GM12878 (cell line): ENCODE measurements at regions not wholly inside any gene's neighbourhood (a gene's known extent, or its start where the extent isn't known, plus 50 kb on each side); places are given as distances from the start of the nearest gene placed in this dataset.

Experiments used
- ATAC-seq: fragments of 200-7000 bp; cut with Tn5 transposase; 3 replicates; pipeline ENCODE4 v1.9.1; 2020; ENCODE audit warnings: mild to moderate bottlenecking, moderate library complexity
- BruUV-seq: library from RNA; stranded (reverse); fragments of 400-500 nt; replicated peaks from 2 replicates; lab custom pipeline; 2021; lab: Mats Ljungman, UMichigan
- CTCF ChIA-PET: fragments of 300-600 bp; sonication (Branson Sonifier 250); formaldehyde crosslinking; extraction: SDS; loops from one replicate; lab custom pipeline; 2021; ENCODE audit warnings: inconsistent platforms; lab: Yijun Ruan, JAX
- POLR2A ChIA-PET: fragments of 350-600 bp; formaldehyde crosslinking; extraction: SDS; loops from one replicate; lab custom pipeline; 2021; ENCODE audit warnings: inconsistent platforms; lab: Charles Lee
- RAD21 ChIA-PET: fragments of 300-600 bp; sonication (Branson Sonifier 250); formaldehyde crosslinking; loops from one replicate; lab custom pipeline; 2023; ENCODE audit warnings: antibody characterized with exemption; ENCODE audit not compliant: unreplicated experiment; lab: Charles Lee
- SMC1A ChIA-PET: fragments of 300-600 bp; sonication (Branson Sonifier 250); formaldehyde crosslinking; loops from one replicate; lab custom pipeline; 2023; ENCODE audit not compliant: unreplicated experiment, uncharacterized antibody; lab: Charles Lee
- DNase-seq: peaks from one replicate; pipeline ENCODE4 v3.0.0-alpha.2; 2011; ENCODE audit warnings: low read depth, low spot score
- FAIRE-seq: peaks from 3 replicates; lab custom pipeline; 2011; peaks lifted over from hg19 to GRCh38; lab: Jason Lieb, UNC
- H2AFZ ChIP-seq: 2 replicates; pipeline ENCODE4 v1.6.0; 2011; ENCODE audit warnings: low read depth, low read length, control low read depth; ENCODE audit not compliant: control insufficient read depth
- H3K27ac ChIP-seq: 2 replicates; pipeline ENCODE4 v1.5.1; 2011; ENCODE audit warnings: control low read depth; ENCODE audit not compliant: control insufficient read depth, insufficient read depth
- H3K27me3 ChIP-seq, 2 experiments: replicated peaks in 1 of 2; 2 replicates each; pipeline versions ENCODE4 v1.6.0 to v1.6.1; 2011; ENCODE audit warnings: low read length in 1 of 2; ENCODE audit not compliant: control insufficient read depth in 2 of 2, insufficient read depth in 2 of 2
- H3K36me3 ChIP-seq, 2 experiments: 2 replicates each; pipeline ENCODE4 v1.5.1; 2011; ENCODE audit warnings: low read length in 1 of 2; ENCODE audit not compliant: control insufficient read depth in 2 of 2, insufficient read depth in 2 of 2
- H3K4me1 ChIP-seq: 2 replicates; pipeline ENCODE4 v1.6.1; 2011; ENCODE audit warnings: mild to moderate bottlenecking, low read length, moderate library complexity, mixed read lengths; ENCODE audit not compliant: control insufficient read depth, insufficient read depth
- H3K4me2 ChIP-seq: 2 replicates; pipeline ENCODE4 v1.6.0; 2011; ENCODE audit warnings: control low read depth; ENCODE audit not compliant: control insufficient read depth, insufficient read depth
- H3K4me3 ChIP-seq: fragments of 200-600 bp; sonication (generic); 2 replicates; pipeline ENCODE4 v1.5.1; 2016
- H3K79me2 ChIP-seq: 2 replicates; pipeline ENCODE4 v1.6.0; 2011; ENCODE audit warnings: low read length; ENCODE audit not compliant: control insufficient read depth, insufficient read depth
- H3K9ac ChIP-seq: 2 replicates; pipeline ENCODE4 v1.8.0; 2011; ENCODE audit warnings: low read length, control low read depth, mixed read lengths; ENCODE audit not compliant: control insufficient read depth, insufficient read depth
- H3K9me3 ChIP-seq: replicated peaks from 3 replicates; pipeline ENCODE4 v1.5.1; 2011; ENCODE audit warnings: mild to moderate bottlenecking, low read length; ENCODE audit not compliant: control insufficient read depth, insufficient read depth
- H4K20me1 ChIP-seq: 2 replicates; pipeline ENCODE4 v1.6.0; 2011; ENCODE audit not compliant: control insufficient read depth, insufficient read depth
- ATF7 ChIP-seq: fragments of 450-650 bp; IDR thresholded peaks from 2 replicates; pipeline ENCODE4 v1.6.1; 2016; ENCODE audit warnings: low read depth, mild to moderate bottlenecking
- BMI1 ChIP-seq: fragments of 450-650 bp; IDR thresholded peaks from 2 replicates; pipeline ENCODE4 v1.6.1; 2016; ENCODE audit warnings: mild to moderate bottlenecking, moderate library complexity, borderline replicate concordance
- DPF2 ChIP-seq: fragments of 450-650 bp; IDR thresholded peaks from 2 replicates; pipeline ENCODE4 v1.6.1; 2017; ENCODE audit warnings: mild to moderate bottlenecking
- EED ChIP-seq: sonication (generic); IDR thresholded peaks from 2 replicates; pipeline ENCODE4 v1.6.1; 2016; ENCODE audit warnings: antibody characterized with exemption, low read depth
- IRF5 ChIP-seq: fragments of 450-650 bp; IDR thresholded peaks from 2 replicates; pipeline ENCODE4 v1.6.1; 2017; ENCODE audit warnings: borderline replicate concordance
- KAT2A ChIP-seq: conservative IDR thresholded peaks from 2 replicates; pipeline ENCODE4 v1.6.1; 2011; ENCODE audit warnings: low read depth, low read length; ENCODE audit not compliant: control insufficient read depth
- NKRF ChIP-seq: fragments of 450-650 bp; conservative IDR thresholded peaks from 2 replicates; pipeline ENCODE4 v1.6.1; 2017; ENCODE audit warnings: mild to moderate bottlenecking, moderate library complexity
- SREBF1 ChIP-seq: IDR thresholded peaks from 2 replicates; pipeline ENCODE4 v1.6.1; 2012; ENCODE audit warnings: mild to moderate bottlenecking, low read length
- WGBS: methylation state at CpG from one replicate; pipeline ENCODE4 v1.1.6; 2016; ENCODE audit warnings: low lambda C conversion rate; ENCODE audit not compliant: insufficient replicate concordance, insufficient coverage; ENCODE audit errors: missing lambda C conversion rate; 5-methylcytosine and 5-hydroxymethylcytosine counted together
- in situ Hi-C: fragments of 300-500 bp; cut with MboI; formaldehyde crosslinking; loops from 9 replicates; pipeline ENCODE4 v1.14.3; 2018; ENCODE audit warnings: mixed read lengths
- intact Hi-C: fragments of 100-400 bp; cut with micrococcal nuclease; formaldehyde crosslinking; loops from one replicate; pipeline ENCODE4 v1.14.2; 2022; ENCODE audit not compliant: unreplicated experiment

- TF ChIP-seq SREBF1 (no peak), KAT2A (no peak), DPF2 (no peak)
- TF ChIP-seq, all 136 proteins: peak for 0
Observed at GRCh38 chr5:44028226-44028625, 361.0 kb downstream of the FGF10 start (continued).

GRCh38 chr5:44022622-44023021 lies 366.6 kb downstream of the FGF10 start:
- in situ Hi-C loops = no loop called here
- H3K36me3 ChIP-seq = no peaks in the 10 kb centered on the region
- no peak overlapping the region for H2AFZ ChIP-seq
- no peak overlapping the region for H3K27ac ChIP-seq
- no peak overlapping the region for H3K9ac ChIP-seq
- H3K79me2 ChIP-seq = no peaks in the 10 kb centered on the region
- ChIA-PET CTCF (no interaction called here), RAD21 (no interaction called here), SMC1A (interaction anchor here (0.8 kb wide), 1 partner anchor 15 kb away, joined by 3 read pairs; no protein-coding TSS in a partner anchor), POLR2A (no interaction called here)
- DNase-seq (no peak), ATAC-seq (no peak), FAIRE-seq (no peak)
- no peak for TF ChIP-seq EED
- no peak overlapping the region for H3K4me2 ChIP-seq
- intact Hi-C loops = no loop called here
- H3K9me3 ChIP-seq = no peaks in the 10 kb centered on the region
- no TSS peak for BruUV-seq
- no peaks in the 10 kb centered on the region for H3K4me1 ChIP-seq
- no peaks in the 10 kb centered on the region for H4K20me1 ChIP-seq
- no peak overlapping the region for H3K4me3 ChIP-seq
- H3K27me3 ChIP-seq = no peaks in the 10 kb centered on the region

- Histone ChIP-seq H3K4me1 (no peaks in the 10 kb centered on the region), H3K9me3 (no peaks in the 10 kb centered on the region), H3K79me2 (no peaks in the 10 kb centered on the region), H3K36me3 (no peaks in the 10 kb centered on the region), H4K20me1 (no peaks in the 10 kb centered on the region), H3K4me3 (no peak overlapping the region), H3K9ac (no peak overlapping the region), H3K27ac (no peak overlapping the region), H3K4me2 (no peak overlapping the region), H3K27me3 (no peaks in the 10 kb centered on the region), H2AFZ (no peak overlapping the region)
- in situ Hi-C loops (no loop called here), intact Hi-C loops (no loop called here)
- FAIRE-seq (no peak), DNase-seq (no peak), ATAC-seq (no peak)
- no TSS peak for BruUV-seq
- CTCF ChIA-PET = no interaction called here
- RAD21 ChIA-PET = no interaction called here
- POLR2A ChIA-PET = no interaction called here
- TF ChIP-seq ATF7 (no peak), NKRF (no peak), IRF5 (no peak), BMI1 (no peak)
- 0% methylated on average over 2 of the region's 2 CpGs for WGBS
- SMC1A ChIA-PET = no interaction called here
Observed at GRCh38 chr5:44011518-44011917, 377.7 kb downstream of the FGF10 start.
